ENCODE measurements at regions not wholly inside any gene's neighbourhood (a gene's known extent, or its start where the extent isn't known, plus 50 kb on each side); places are given as distances from the start of the nearest gene placed in this dataset.
A peak's percentile ranks its signal among the peaks of the same experiment; 100 is the strongest.

GRCh38 chr3:62939707-62940106, 64.5 kb upstream of the CADPS start (continued):
- TF ChIP-seq CDX4 (CRISPR knock-in tag; IDR thresholded peaks at IDR 0.05; ENCODE audit: borderline replicate concordance): no peak
- TF ChIP-seq AFF4 (CRISPR knock-in tag; IDR thresholded peaks at IDR 0.05; ENCODE audit: borderline replicate concordance): no peak
- no peak for TF ChIP-seq ZNF232 (CRISPR knock-in tag; IDR thresholded peaks at IDR 0.05)
- no peak for TF ChIP-seq ERG (CRISPR knock-in tag; IDR thresholded peaks at IDR 0.05)
- TF ChIP-seq MAX (CRISPR knock-in tag; IDR thresholded peaks at IDR 0.05): no peak
- TF ChIP-seq CREB1 (CRISPR knock-in tag; IDR thresholded peaks at IDR 0.05): no peak

GRCh38 chr3:62940771-62941563, 65.8 kb upstream of the CADPS start:
- CTCF ChIA-PET: interaction anchor here (0.7 kb wide), 1 partner anchor 155 kb away, joined by 5 read pairs; no protein-coding TSS in a partner anchor
- POLR2A ChIA-PET: no interaction called here
- peaks cover 11% of the 10 kb centered on the region for H3K36me3 Mint-ChIP-seq
- H3K27ac Mint-ChIP-seq: peak overlapping the region; percentile 32
- DNase-seq (ENCODE audit: low spot score) (no peak), ATAC-seq (peak; percentile 75)
- TF ChIP-seq ZNF671 (CRISPR knock-in tag; IDR thresholded peaks at IDR 0.05): no peak
- 0 out of 2 replicates have a peak, but pooled peaks have one; percentile 21 for TF ChIP-seq MAX (CRISPR knock-in tag; IDR thresholded peaks at IDR 0.05)
- peak; percentile 52; the same call in 1 of the 2 replicates for TF ChIP-seq GABPB1 (CRISPR knock-in tag; IDR thresholded peaks at IDR 0.05)
- peaks cover 16% of the 10 kb centered on the region for H3K4me1 Mint-ChIP-seq
- no peak overlapping the region for H3K4me3 Mint-ChIP-seq
- peaks cover 11% of the 10 kb centered on the region for H3K9me3 Mint-ChIP-seq
- H3K27me3 Mint-ChIP-seq (ENCODE audit: low read depth): peaks cover 3% of the 10 kb centered on the region; the same call in 1 of the 2 replicates

- Mint-ChIP-seq H3K27me3 (ENCODE audit: low read depth) (peaks cover 3% of the 10 kb centered on the region; the same call in 1 of the 2 replicates), H3K4me3 (no peak overlapping the region), H3K27ac (no peak overlapping the region), H3K4me1 (peaks cover 21% of the 10 kb centered on the region), H3K9me3 (peaks cover 11% of the 10 kb centered on the region), H3K36me3 (peaks cover 11% of the 10 kb centered on the region)
- TF ChIP-seq NFE2L1 (CRISPR knock-in tag; IDR thresholded peaks at IDR 0.05): no peak
- no peak for TF ChIP-seq TCF7 (CRISPR knock-in tag; IDR thresholded peaks at IDR 0.05; ENCODE audit: low read depth)
- no peak for TF ChIP-seq ZNF671 (CRISPR knock-in tag; IDR thresholded peaks at IDR 0.05)
- no peak for TF ChIP-seq JUN (CRISPR knock-in tag; IDR thresholded peaks at IDR 0.05)
- ChIA-PET POLR2A (no interaction called here), CTCF (no interaction called here)
- ATAC-seq (no peak), DNase-seq (ENCODE audit: low spot score) (no peak)
These were observed 67.0 kb upstream of the CADPS start for GRCh38 chr3:62942227-62942626.

- peaks cover 3% of the 10 kb centered on the region; the same call in 1 of the 2 replicates for H3K27me3 Mint-ChIP-seq (ENCODE audit: low read depth)
- ChIA-PET POLR2A (no interaction called here), CTCF (no interaction called here)
- H3K4me3 Mint-ChIP-seq: no peak overlapping the region
- no peak overlapping the region for H3K27ac Mint-ChIP-seq
- ATAC-seq (no peak), DNase-seq (ENCODE audit: low spot score) (no peak)
- H3K36me3 Mint-ChIP-seq: peaks cover 11% of the 10 kb centered on the region
- H3K9me3 Mint-ChIP-seq: peaks cover 11% of the 10 kb centered on the region
- peaks cover 24% of the 10 kb centered on the region for H3K4me1 Mint-ChIP-seq
- no peak for TF ChIP-seq FOXJ3 (CRISPR knock-in tag; IDR thresholded peaks at IDR 0.05; ENCODE audit: borderline replicate concordance)
- TF ChIP-seq AR (CRISPR knock-in tag; IDR thresholded peaks at IDR 0.05): no peak
- TF ChIP-seq MLX (CRISPR knock-in tag; IDR thresholded peaks at IDR 0.05): no peak
- TF ChIP-seq ATF1 (CRISPR knock-in tag; IDR thresholded peaks at IDR 0.05): no peak
- TF ChIP-seq E2F1 (CRISPR knock-in tag; IDR thresholded peaks at IDR 0.05): no peak
These were observed 67.5 kb upstream of the CADPS start for GRCh38 chr3:62942764-62943163.
